ENCODE measurements at regions not wholly inside any gene's neighbourhood (a gene's known extent, or its start where the extent isn't known, plus 50 kb on each side); places are given as distances from the start of the nearest gene placed in this dataset.
A peak's percentile ranks its signal among the peaks of the same experiment; 100 is the strongest.

DNA sequence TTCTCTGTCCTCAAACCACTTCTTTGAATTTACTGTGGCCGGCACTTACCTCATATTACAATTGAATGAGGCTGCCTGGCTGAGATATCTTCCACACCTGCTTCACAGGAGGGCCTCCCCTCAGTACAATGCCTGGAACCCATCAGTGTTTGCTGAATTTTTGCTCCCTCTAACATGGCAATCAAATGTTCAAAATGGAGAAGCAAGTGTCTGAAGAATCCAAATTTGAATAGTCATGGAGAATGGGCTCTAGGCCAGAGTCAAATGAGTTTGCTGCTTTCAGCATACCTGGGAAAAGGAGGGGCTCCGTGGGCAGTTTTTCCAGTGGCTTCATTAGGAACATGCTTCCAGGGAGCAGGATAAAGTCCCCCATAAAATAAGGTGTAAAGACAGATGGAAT is 564.8 kb downstream of the UTRN start:
- Mint-ChIP-seq H3K4me3 (no peak overlapping the region), H3K4me1 (peaks cover 27% of the 10 kb centered on the region), H3K27ac (no peak overlapping the region), H3K36me3 (peaks cover 34% of the 10 kb centered on the region), H3K9me3 (no peaks in the 10 kb centered on the region), H3K27me3 (ENCODE audit: low read depth) (no peaks in the 10 kb centered on the region)
- DNase-seq (ENCODE audit: low spot score in 2 of 2, unreplicated experiment in 2 of 2): no peak
- TF ChIP-seq, protein P1, sequence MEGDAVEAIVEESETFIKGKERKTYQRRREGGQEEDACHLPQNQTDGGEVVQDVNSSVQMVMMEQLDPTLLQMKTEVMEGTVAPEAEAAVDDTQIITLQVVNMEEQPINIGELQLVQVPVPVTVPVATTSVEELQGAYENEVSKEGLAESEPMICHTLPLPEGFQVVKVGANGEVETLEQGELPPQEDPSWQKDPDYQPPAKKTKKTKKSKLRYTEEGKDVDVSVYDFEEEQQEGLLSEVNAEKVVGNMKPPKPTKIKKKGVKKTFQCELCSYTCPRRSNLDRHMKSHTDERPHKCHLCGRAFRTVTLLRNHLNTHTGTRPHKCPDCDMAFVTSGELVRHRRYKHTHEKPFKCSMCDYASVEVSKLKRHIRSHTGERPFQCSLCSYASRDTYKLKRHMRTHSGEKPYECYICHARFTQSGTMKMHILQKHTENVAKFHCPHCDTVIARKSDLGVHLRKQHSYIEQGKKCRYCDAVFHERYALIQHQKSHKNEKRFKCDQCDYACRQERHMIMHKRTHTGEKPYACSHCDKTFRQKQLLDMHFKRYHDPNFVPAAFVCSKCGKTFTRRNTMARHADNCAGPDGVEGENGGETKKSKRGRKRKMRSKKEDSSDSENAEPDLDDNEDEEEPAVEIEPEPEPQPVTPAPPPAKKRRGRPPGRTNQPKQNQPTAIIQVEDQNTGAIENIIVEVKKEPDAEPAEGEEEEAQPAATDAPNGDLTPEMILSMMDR (IDR thresholded peaks at IDR 0.05; ENCODE audit: unreplicated experiment): no peak

DNA sequence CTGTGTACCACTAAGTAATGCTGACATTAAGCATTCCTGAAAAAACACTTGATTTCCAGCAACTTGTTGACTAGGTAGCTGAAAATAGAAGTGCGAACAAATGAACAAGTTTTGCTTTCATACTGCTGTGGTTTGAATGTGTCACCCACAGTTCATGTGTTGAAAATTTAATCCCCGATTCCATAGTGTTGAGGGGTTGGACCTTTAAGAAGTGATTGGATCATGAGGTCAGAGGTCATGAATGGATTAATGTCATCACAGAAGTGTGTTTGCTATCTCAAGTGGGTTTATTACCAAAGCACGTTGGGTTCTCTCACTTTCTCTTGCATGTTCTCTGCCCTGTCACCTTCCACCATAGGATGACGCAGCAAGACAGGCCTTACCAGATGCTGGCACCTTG is 568.5 kb downstream of the UTRN start:
- no peak overlapping the region for H3K4me3 Mint-ChIP-seq
- H3K27ac Mint-ChIP-seq: no peak overlapping the region
- no peaks in the 10 kb centered on the region for H3K27me3 Mint-ChIP-seq (ENCODE audit: low read depth)
- H3K4me1 Mint-ChIP-seq: no peaks in the 10 kb centered on the region
- peaks cover 27% of the 10 kb centered on the region for H3K36me3 Mint-ChIP-seq
- H3K9me3 Mint-ChIP-seq: peaks cover 8% of the 10 kb centered on the region
- no peak for DNase-seq (ENCODE audit: low spot score in 2 of 2, unreplicated experiment in 2 of 2)
- TF ChIP-seq, protein P1 (IDR thresholded peaks at IDR 0.05; ENCODE audit: unreplicated experiment): no peak

DNA sequence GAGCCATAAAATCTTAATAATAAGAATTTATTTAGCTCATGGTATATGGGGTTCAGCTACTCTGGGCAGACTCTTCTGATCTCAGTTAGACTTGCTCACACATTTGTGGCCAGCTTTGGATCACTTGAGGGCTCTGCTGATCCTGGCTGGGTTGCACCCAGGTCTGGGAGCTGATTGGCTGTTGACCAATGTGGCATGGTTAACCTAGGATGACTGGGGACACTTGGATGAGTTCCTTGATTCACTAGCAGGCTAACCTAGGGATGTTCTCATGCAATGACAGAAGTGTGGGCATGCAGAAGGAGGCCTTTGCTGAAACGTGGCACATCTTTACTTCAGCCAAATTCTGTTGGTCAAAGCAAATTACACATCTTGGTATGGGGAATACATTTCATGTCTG is 569.5 kb downstream of the UTRN start:
- Mint-ChIP-seq H3K9me3 (peaks cover 8% of the 10 kb centered on the region), H3K27ac (no peak overlapping the region), H3K27me3 (ENCODE audit: low read depth) (no peaks in the 10 kb centered on the region), H3K4me1 (no peaks in the 10 kb centered on the region), H3K4me3 (no peak overlapping the region), H3K36me3 (peaks cover 18% of the 10 kb centered on the region)
- TF ChIP-seq, protein P1 (IDR thresholded peaks at IDR 0.05; ENCODE audit: unreplicated experiment): no peak
- DNase-seq (ENCODE audit: low spot score in 2 of 2, unreplicated experiment in 2 of 2): no peak

- Mint-ChIP-seq H3K4me1 (no peaks in the 10 kb centered on the region), H3K27ac (peak overlapping the region; percentile 43), H3K27me3 (ENCODE audit: low read depth) (no peaks in the 10 kb centered on the region), H3K36me3 (peaks cover 13% of the 10 kb centered on the region), H3K4me3 (no peak overlapping the region), H3K9me3 (peaks cover 12% of the 10 kb centered on the region)
- TF ChIP-seq, protein P1 (IDR thresholded peaks at IDR 0.05; ENCODE audit: unreplicated experiment): no peak
- DNase-seq (ENCODE audit: low spot score in 2 of 2, unreplicated experiment in 2 of 2): no peak
Observed at GRCh38 chr6:144855375-144855774, 570.2 kb downstream of the UTRN start.

GRCh38 chr6:144855812-144856531 is 570.8 kb downstream of the UTRN start:
- Mint-ChIP-seq H3K36me3 (peaks cover 7% of the 10 kb centered on the region), H3K27me3 (ENCODE audit: low read depth) (no peaks in the 10 kb centered on the region), H3K27ac (no peak overlapping the region), H3K9me3 (peaks cover 13% of the 10 kb centered on the region), H3K4me3 (no peak overlapping the region), H3K4me1 (no peaks in the 10 kb centered on the region)
- no peak for DNase-seq (ENCODE audit: low spot score in 2 of 2, unreplicated experiment in 2 of 2)
- TF ChIP-seq, protein P1 (IDR thresholded peaks at IDR 0.05; ENCODE audit: unreplicated experiment): no peak
